ENCODE measurements at regions not wholly inside any gene's neighbourhood (a gene's known extent, or its start where the extent isn't known, plus 50 kb on each side); places are given as distances from the start of the nearest gene placed in this dataset.

DNA sequence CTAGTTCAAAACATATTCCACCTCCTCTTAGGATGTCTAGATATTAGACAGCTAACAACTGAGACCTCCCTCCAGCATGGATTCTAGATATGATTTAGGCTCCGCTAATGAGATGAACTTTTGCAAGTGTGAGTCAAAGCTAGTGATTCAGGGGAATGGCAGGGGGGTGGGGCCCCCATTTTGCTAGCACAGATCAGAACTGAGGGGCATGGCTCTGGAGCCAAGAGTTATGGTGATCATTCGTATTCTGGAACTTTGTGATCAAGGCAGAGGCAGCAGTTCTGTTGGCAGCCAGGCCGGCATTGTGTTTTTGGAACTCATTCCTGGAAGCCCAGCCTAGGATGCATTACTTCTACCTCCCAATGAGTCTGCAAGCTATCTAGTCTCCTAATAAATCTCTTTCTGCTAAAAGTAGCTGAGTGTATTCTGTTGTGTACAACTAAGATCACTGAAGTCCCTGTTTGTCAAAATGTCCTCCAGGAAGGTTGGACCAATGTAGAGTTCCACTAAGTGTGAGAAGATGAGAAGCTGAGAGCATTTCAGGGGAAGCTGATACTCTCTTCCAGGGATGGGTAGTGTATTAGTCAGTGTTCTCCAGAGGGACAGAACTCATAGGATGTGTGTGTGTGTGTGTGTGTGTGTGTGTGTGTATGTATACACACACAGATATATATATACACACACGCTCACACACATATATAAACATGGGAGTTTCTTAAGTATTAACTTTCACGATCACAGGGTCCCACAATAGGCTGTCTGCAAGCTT, 312.7 kb downstream of the TLE3 start:
- no peak overlapping the region for H3K4me3 ChIP-seq (ENCODE audit: low read depth, low read length)
- TF ChIP-seq, protein P1, sequence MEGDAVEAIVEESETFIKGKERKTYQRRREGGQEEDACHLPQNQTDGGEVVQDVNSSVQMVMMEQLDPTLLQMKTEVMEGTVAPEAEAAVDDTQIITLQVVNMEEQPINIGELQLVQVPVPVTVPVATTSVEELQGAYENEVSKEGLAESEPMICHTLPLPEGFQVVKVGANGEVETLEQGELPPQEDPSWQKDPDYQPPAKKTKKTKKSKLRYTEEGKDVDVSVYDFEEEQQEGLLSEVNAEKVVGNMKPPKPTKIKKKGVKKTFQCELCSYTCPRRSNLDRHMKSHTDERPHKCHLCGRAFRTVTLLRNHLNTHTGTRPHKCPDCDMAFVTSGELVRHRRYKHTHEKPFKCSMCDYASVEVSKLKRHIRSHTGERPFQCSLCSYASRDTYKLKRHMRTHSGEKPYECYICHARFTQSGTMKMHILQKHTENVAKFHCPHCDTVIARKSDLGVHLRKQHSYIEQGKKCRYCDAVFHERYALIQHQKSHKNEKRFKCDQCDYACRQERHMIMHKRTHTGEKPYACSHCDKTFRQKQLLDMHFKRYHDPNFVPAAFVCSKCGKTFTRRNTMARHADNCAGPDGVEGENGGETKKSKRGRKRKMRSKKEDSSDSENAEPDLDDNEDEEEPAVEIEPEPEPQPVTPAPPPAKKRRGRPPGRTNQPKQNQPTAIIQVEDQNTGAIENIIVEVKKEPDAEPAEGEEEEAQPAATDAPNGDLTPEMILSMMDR (IDR thresholded peaks at IDR 0.05; ENCODE audit: control insufficient read depth, extremely low read depth, insufficient read depth): no peak
- no peak for DNase-seq (ENCODE audit: low read depth)

DNA sequence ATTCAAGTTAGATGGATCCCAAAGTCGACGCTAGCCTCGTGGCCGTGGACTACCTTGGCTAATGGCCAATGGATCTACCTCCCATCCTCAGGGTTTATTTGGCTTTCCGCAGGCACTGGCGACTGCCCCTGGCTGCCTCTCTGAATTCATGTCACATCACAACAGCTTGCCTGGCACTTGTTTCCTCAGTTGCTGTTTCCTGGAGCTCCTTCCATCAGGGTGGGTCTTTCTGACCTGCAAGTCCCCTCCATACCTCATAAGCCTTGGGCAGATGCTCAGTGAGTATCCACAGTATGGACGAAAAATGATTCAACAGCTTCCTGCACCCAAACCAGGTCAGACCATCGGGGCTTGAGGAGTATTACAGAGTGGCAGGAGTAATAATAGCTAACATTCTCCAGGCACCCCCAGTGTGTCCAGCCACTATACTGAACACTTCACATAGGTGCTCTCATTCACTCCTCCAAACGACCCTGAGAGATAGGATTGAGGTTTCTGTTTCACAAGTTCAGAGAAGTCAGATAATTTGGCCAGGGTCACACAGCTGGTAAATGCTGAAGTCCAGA, 311.5 kb downstream of the TLE3 start:
- no peak for DNase-seq (ENCODE audit: low read depth)
- TF ChIP-seq, protein P1 (IDR thresholded peaks at IDR 0.05; ENCODE audit: control insufficient read depth, extremely low read depth, insufficient read depth): no peak
- H3K4me3 ChIP-seq (ENCODE audit: low read depth, low read length): no peak overlapping the region

DNA sequence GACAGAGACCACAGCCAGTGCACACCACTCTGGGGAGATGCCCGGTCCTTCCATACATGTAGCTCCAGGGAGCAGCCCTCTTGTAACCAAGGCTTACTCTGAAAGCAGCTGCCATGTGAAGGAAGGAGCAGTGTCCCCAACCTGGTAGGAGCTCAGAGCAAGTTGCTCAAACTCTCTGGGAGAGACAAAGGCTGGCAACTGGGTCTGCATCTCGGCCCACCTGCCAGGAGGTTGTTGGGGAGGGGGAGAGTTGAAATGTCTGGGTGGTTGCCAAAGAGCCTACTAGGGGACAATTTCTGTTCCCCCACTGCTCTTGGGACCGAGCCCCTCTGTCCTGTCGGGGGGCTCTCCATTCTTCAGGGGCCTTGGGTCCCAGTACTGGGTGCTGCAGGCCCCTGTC, 309.9 kb downstream of the TLE3 start:
- TF ChIP-seq, protein P1 (IDR thresholded peaks at IDR 0.05; ENCODE audit: control insufficient read depth, extremely low read depth, insufficient read depth): no peak
- no peak overlapping the region for H3K4me3 ChIP-seq (ENCODE audit: low read depth, low read length)
- no peak for DNase-seq (ENCODE audit: low read depth)

DNA sequence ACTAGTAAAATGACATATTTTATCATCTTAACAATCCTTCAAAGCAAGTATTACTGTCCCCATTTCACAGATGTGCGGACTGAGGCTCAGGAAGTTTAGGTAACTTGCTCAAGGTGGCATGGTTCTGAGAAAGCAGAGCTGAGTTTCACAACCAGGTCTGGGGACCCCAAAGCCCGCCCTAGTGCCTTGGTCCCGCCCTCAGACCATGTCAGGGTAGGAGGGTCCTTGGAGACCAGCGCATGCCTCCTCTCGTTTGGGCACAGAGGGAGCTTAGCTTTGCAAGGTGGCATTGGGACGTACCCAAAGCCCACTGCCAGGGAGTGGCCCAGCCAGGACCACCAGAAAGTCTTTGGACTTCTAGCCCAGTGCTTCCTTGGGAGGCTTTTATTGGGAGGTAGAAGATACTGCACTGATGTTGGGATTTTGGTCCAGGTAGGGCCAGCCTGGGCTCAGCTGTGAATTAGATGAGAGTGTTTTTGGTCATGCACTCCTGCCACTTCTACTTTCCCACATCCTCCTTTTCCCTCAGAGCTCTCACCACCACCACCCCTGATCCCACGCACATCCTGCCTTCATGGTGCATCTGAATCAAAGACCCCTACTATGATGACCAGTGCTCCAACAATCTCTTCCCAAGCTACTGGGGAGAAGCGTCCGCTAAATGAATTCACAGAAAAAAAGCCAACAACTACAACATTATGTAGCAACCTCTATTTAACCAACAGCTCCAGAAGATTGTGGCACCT, 307.9 kb downstream of the TLE3 start:
- TF ChIP-seq, protein P1 (IDR thresholded peaks at IDR 0.05; ENCODE audit: control insufficient read depth, extremely low read depth, insufficient read depth): no peak
- no peak for DNase-seq (ENCODE audit: low read depth)
- no peak overlapping the region for H3K4me3 ChIP-seq (ENCODE audit: low read depth, low read length)

DNA sequence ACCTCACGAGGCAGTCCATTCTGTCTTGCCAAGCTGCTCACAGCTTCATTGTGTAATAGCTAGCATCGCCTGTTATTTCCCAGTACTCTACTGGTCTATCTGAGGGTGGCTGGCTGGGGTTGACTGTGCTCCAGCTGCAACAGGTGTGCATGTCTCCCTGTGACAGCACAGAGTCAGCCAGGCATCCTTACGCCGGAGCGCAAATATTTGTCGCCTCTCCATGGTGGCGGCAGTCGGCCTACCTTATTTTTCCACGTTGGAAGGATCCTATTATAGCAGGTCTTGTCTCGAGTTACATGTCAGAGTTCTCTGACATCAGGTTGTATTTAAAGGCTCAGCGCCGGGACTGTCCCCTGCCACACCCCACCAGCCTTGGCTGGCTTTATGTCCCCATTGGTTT, 307.1 kb downstream of the TLE3 start:
- TF ChIP-seq, protein P1 (IDR thresholded peaks at IDR 0.05; ENCODE audit: control insufficient read depth, extremely low read depth, insufficient read depth): no peak
- no peak overlapping the region for H3K4me3 ChIP-seq (ENCODE audit: low read depth, low read length)
- no peak for DNase-seq (ENCODE audit: low read depth)

DNA sequence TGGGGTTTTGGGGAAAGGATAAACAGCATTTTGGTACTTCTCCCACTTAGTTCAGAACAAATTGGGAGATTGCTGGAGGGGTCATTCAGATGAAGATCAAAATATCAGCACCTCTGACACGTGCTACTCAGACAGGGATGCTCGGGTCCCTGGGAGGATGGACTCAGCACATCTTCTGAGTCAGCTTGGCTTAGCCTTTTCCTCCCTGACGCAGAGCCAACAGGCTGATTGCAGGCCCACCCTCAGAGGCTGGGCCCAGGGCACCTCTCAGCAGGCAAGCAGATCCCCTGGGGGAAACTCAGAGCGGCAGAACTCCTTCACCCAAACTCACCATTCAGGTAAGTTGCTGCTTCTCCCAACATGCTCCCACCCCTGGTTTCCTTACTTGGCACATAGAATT, 304.9 kb downstream of the TLE3 start:
- TF ChIP-seq, protein P1 (IDR thresholded peaks at IDR 0.05; ENCODE audit: control insufficient read depth, extremely low read depth, insufficient read depth): no peak
- H3K4me3 ChIP-seq (ENCODE audit: low read depth, low read length): no peak overlapping the region
- no peak for DNase-seq (ENCODE audit: low read depth)
